NOMO-1 (cell line): ENCODE measurements at regions not wholly inside any gene's neighbourhood (a gene's known extent, or its start where the extent isn't known, plus 50 kb on each side); places are given as distances from the start of the nearest gene placed in this dataset.

ENCODE experiments used
- DNase-seq, 2 experiments: peaks; one replicate each; lab custom pipeline; 2025; ENCODE audit not compliant: unreplicated experiment in 2 of 2; lab: John Stamatoyannopoulos, UW

DNA sequence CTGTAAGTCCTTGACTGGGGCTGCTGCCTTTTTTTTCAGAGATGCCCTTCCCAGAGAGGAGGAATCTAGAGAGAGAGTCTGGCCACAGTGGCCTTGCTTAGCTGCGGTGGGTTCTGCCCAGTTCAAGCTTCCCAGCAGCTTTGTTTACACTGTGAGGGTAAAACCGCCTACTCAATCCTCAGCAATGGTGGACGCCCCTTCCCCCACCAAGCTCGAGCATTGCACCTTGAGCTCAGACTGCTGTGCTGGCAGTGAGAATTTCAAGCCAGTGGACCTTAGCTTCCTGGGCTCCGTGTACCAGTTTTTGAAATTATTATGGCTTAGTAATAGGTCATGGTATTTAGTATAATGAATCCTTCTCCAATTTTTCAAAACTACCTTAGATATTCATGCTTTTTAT is 395.4 kb downstream of the NPIPA7 start:
- DNase-seq, result no peak

- no peak for DNase-seq
These were observed 399.4 kb downstream of the NPIPA7 start for GRCh38 chr16:16778332-16778731.

- DNase-seq, result no peak
These were observed 401.6 kb downstream of the NPIPA7 start for GRCh38 chr16:16780588-16780987.

GRCh38 chr16:16782153-16782552 is 403.2 kb downstream of the NPIPA7 start:
- DNase-seq, result no peak

- DNase-seq, result no peak
These were observed 409.1 kb downstream of the NPIPA7 start for GRCh38 chr16:16788004-16788403.

DNA sequence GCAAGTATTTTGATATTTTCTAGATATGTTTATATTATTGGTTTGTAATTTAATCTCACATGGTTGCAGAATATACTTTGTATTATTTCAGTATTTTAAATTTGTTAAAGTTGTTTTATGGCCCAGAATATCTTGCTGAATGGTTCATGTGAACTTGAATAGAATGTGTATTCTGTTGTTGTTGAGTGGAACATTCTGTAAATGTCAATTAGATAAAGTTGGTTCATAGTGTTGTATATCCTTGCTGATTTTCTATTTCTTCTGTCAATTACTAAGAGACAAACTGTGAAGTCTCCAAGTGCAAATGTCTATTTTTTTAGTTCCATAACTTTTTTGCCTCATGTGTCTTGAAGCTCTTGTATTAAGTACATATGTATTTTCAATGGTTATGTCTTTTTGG is 411.7 kb downstream of the NPIPA7 start:
- DNase-seq, result no peak

DNA sequence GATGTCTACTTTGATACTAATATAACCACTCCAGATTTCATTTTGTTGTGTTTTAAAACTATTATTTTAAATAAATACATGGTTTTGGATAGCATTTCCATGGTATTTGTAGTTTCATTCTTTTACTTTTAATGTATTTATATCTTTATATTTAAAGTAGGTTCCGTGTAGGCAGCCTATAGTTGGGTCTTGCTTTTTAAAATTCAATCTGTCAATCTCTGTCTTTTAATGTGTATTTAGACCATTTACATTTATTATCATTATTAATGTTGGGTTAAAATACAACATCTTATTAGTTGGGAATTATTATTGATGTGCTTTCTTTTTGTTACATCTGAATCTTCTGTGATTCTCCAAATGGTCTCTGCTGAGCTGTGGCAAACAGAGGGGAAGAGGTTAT is 412.1 kb downstream of the NPIPA7 start:
- DNase-seq, result no peak

- peak in 1 of 2 experiments; percentile 4 for DNase-seq
These were observed 418.3 kb downstream of the NPIPA7 start for GRCh38 chr16:16797239-16797638.

DNA sequence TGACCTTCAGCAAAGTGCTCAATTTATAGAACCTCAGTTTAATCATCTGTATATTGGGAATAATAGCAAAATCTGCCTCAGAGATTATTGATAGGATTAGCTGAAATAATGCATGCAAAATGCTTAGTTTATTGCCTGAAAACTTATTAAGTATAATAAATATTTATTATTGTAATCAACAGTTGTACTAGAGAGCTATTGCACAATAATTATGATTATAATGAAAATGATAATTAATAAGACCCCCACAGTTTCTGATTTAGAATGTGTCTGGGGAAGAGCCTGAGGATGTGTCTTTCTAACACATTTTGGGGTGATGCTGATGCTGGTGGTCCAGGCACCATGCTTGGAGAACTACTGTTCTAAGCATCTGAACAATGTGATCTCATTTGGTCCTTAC is 419.6 kb downstream of the NPIPA7 start:
- DNase-seq, result no peak

DNA sequence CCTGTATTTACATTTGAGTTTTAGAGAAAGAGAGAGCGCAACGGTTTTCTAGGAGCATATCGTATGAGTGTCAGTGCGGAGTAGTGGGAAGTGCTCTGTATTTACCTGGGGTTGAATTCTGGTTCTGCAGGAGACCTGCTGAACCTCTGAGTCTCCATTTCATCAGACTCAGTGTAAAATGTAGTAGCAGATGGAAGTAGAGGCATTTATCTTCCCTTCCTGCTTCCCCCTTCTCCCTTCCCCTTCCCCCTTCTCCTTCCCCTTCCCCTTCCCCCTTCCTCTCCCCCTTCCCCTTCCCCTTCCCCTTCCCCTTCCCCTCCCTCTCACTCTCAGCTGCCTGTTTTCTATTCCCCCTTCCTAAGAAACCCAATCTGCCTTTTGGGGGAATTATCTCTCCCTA is 426.9 kb downstream of the NPIPA7 start:
- no peak for DNase-seq

DNA sequence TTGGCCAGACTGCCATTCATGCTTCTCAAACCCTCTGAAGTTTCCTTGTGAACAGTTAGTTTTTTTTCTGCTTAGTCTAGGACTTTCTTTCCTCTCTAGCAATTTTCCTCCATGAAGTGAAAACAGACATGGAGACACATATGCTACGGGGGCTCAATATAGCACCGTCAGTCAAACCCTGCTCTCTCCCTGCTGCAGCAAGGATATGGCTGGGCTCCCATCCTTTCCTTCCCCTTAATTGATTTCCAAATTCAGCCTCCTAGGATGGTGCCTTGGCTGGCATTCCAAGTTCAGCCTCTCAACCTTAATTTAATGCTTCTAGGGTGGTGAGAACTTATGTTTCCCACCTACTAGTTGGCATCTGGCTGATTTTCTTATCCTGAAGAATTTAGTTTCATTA is 436.7 kb downstream of the NPIPA7 start:
- DNase-seq, result no peak

DNA sequence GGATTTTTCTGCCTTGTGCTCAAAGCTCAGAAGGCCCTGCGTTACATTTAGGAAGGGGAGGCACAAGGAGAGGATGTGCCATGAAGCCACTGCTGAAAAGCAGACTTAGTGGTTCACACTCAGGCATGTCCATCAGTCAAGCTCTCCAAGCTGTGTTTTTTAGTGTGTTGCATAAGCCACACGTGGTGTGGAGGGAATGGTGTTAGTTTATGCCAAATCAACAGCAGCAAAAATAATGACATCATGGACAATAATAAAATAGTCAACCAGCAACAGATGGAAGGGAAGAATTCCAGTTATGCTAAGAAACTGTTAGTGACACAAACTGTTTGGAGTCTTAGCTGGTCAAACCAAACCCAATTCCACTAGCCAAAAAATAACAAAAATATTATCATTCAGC is 438.3 kb downstream of the NPIPA7 start:
- DNase-seq, result no peak

GRCh38 chr16:16821261-16821660 is 442.3 kb downstream of the NPIPA7 start:
- no peak for DNase-seq

- DNase-seq, result no peak
These were observed 450.0 kb downstream of the NPIPA7 start for GRCh38 chr16:16828913-16829398.

DNA sequence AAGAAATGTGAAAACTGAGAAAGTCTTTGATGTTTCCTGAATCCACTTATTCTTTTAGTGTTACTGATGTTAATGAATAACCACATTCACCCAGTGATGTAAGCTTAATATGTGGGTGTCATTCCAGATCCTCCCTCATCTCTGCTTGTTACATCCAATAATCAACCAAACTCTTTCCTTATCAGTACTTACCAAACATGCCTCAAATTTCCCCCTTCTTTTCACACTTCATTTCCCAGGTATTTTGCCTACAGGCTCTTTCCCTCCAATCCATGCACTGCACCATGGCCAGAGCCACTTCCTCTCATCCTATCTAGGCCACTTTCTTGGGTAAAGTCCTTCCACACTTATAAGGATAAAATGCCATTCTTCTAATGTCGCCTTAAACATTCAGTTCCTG is 451.5 kb downstream of the NPIPA7 start:
- DNase-seq, result no peak

DNA sequence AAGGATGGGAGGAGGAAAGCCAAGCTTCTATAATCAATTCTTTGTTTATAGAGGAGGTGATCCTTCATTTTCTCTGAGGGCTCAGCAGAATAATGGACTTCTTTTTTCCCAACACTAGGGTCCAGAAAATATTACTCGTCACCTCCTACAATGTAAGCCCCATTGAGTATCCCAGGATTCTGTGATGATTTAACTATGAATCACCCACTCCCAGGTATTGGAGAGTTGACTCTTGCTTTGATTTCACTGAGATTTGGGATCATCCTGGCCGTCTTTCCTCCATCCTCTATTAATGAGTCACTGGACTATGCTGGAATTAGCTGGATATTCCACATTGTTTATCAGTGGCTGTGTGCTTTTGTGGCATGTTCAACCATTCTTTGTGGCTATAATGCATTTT is 452.0 kb downstream of the NPIPA7 start:
- no peak for DNase-seq

DNA sequence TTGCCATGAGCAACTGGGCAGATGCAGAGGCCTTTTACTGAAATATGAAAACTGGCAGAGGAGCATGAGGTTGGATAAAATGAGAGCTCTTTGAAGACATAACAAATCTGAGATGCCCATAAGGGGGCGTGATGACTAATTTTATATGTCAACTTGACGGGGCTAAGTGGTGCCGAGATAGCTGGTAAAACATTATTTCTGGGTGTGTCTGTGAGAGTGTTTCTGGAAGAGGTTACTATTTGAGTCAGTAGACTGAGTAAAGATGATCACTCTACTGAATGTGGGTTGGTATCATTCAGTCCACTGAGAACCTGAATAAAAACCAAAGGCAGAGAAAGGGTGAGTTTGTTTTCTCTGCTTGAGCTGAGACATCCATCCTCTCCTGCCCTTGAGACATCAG is 454.2 kb downstream of the NPIPA7 start:
- DNase-seq, result no peak

DNA sequence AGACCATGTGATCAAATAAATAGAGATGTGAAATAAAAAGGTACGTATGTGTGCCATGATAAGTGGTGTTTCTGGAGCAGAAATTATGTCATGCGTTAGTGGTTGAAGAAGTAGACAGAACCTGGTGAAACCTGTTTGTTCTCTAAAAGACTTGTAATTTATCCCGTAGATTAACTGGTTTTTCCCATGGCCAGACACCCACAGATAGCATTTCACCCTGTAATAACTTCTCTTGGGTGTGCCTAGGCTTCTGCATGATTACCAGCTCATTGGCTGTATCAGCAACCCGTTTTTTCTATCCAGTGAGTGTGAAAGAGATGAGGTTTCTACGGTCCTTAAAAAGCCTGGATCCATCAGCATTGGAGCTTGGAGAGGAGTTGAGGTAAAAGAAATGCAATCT is 471.3 kb downstream of the NPIPA7 start:
- DNase-seq, result no peak

DNA sequence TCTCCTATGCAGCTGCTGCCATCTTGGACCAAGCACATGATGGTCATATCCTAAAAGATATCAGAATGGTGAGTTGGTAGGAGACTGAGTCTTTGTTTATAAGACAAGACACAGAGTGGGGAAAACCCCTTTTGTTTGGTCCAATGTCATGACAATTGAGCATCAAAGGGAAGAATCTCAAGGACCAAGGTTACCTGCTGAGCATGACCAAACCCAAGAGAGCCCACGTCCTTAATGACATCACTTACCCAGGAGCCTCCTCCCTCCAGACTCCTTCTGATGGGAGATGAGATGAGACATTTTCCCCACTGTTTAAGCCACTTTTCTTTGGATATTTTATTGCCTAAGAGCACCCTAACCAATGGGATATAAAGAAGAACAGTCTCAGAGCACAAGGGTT is 478.1 kb downstream of the NPIPA7 start:
- no peak for DNase-seq

- no peak for DNase-seq
These were observed 478.8 kb downstream of the NPIPA7 start for GRCh38 chr16:16857603-16858283.

DNA sequence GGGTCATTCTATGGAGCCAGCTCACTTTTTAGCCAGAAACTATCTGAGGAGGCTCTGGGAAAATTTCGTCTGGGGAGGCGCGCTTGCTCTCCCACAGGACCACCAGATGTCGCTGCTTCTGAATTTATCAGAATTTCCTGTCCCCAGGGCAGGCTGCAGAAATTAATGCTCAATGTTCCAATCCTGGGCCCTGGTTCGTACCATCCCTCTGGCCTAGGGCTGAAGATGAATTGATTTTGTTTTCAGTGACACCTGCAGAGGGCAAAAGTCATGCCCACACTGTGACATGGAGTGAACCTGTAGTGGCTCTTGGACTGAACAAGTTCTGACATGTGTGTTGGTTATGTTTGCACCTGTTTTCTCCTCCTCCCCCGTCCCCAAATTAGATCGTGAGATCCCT is 482.6 kb downstream of the NPIPA7 start:
- peak; percentile 19 to 49 for DNase-seq

DNA sequence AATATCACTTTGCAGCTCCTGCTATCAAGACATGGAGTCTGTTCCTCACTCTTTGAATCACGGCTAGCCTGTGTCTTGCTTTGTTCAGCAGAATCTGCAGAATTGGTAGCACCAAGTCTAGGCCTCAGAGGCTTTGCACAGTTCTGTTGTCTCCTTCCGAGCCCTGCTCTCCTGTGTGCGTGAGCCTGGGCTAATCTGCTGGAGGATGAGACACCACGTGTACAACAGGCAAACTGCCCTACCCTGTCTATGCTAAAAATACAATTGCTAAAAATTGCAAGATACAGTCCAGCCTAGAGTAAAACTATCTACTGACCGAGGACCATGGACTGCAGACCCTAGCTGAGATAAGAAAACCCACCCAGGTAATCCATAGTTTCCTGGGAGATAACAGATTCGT is 484.7 kb downstream of the NPIPA7 start:
- DNase-seq, result no peak

DNA sequence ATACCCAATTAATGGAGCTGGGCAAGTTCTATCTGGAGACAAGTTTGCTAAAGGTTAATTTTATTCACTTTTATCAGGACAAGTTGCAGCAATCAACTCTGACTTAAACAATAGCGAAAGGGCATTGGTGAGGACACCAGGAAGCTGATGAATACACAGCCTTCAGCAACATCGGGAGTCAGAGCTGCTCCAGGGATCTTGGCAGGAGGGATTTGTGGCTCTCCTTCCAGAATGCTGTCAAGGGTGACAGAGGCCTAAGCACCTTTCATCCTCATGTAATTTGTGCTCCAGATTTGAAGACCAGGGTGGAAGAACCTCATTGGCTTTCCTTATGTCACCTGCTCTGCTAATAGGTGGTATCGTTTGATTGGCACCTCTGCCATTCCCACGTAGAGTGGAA is 485.6 kb downstream of the NPIPA7 start:
- no peak for DNase-seq
